Ovary (tissue), 7 donors: ENCODE measurements at regions not wholly inside any gene's neighbourhood (a gene's known extent, or its start where the extent isn't known, plus 50 kb on each side); places are given as distances from the start of the nearest gene placed in this dataset.

ENCODE experiments used
- DNase-seq, 5 donors: peaks; one replicate each; pipeline ENCODE4 v3.0.0-alpha.2; 2019 to 2020
- H3K27ac ChIP-seq, 2 donors: fragments of 200-600 bp; one replicate each; pipeline versions ENCODE4 v1.5.1 to v1.8.0; 2019 to 2022
- H3K27me3 ChIP-seq: fragments of 200-600 bp; one replicate; pipeline ENCODE4 v1.8.0; 2022
- H3K36me3 ChIP-seq: fragments of 200-600 bp; sonication (generic); one replicate; pipeline ENCODE4 v1.5.1; 2019
- H3K4me1 ChIP-seq: one replicate; pipeline ENCODE4 v1.8.1; 2013; ENCODE audit warnings: mild to moderate bottlenecking, moderate library complexity; ENCODE audit not compliant: insufficient read depth
- H3K4me3 ChIP-seq: fragments of 200-600 bp; sonication (generic); one replicate; pipeline ENCODE4 v1.5.1; 2017
- H3K9me3 ChIP-seq, 2 donors: fragments of 200-600 bp in 1 of 2; sonication (generic) in 1 of 2; one replicate each; pipeline versions ENCODE4 v1.5.1 to v1.8.1; 2013 to 2019; ENCODE audit warnings: mild to moderate bottlenecking in 1 of 2, moderate library complexity in 1 of 2
- EP300 ChIP-seq: sonication (generic); formaldehyde crosslinking; IDR thresholded peaks from one replicate; pipeline ENCODE4 v1.6.1; 2017; ENCODE audit warnings: antibody characterized with exemption
- POLR2A ChIP-seq: fragments of 450-650 bp; IDR thresholded peaks from one replicate; pipeline ENCODE4 v1.6.1; 2017; ENCODE audit warnings: antibody characterized with exemption, mild to moderate bottlenecking, moderate library complexity
- WGBS, 3 donors: extraction: QIAGEN DNeasy Blood & Tissue Kit in 1 of 3; methylation state at CpG; one replicate each; pipeline versions ENCODE4 v1.1.5 to v1.1.7; 2013 to 2017; 5-methylcytosine and 5-hydroxymethylcytosine counted together
- intact Hi-C, 4 donors: fragments of 100-400 bp; cut with DNase I; formaldehyde crosslinking; loops; one replicate each; pipeline versions ENCODE4 v1.11.0 to v1.15.1; 2022 to 2023
- TF ChIP-seq, protein P1 (sequence below), 3 donors: fragments of 450-650 bp in 2 of 3; fragments of 200-600 bp in 1 of 3; IDR thresholded peaks; one replicate each; pipeline versions ENCODE4 v1.5.1 to v1.8.0; 2016 to 2022; ENCODE audit warnings: antibody characterized with exemption in 3 of 3, mild to moderate bottlenecking in 1 of 3
- donor health status: DM: no; HTN: no; CAD: no; lungs with moderate emphysema.
- donor health status: DM: no; HTN: no; CAD: no.
- donor health status: Bipolar disorder and iron deficiency.
- donor health status: DM: no; HTN: no; CAD: no.
- donor health status: DM: yes; HTN: yes; CAD: no.

DNA sequence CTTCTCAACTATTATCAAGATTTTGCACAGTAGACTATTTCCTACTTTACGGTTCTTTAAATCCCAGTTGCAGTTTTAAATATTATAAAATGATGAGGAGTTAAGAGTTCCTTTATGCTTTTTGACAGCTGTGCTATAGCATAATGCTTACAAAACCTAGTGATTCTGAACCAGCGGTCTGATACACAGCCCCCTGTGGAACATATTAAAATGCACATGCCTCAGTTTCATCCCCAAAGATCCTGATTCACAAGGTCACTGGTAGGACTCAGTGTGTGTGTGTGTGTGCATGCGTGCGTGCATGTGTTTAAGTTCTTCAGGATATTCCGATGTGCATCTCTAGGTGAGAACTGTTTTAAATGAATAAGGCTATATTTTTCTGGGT lies 330.1 kb upstream of the TPM1 start:
- no peak overlapping the region for H3K4me3 ChIP-seq
- H3K27me3 ChIP-seq, result no peaks in the 10 kb centered on the region
- intact Hi-C loops, result no loop called here
- no peak overlapping the region for H3K27ac ChIP-seq
- H3K36me3 ChIP-seq, result no peaks in the 10 kb centered on the region
- no peaks in the 10 kb centered on the region for H3K4me1 ChIP-seq
- 77 to 78% (median 77%) methylated on average over 5 of the region's 5 CpGs for WGBS, 3 donors
- no peak for DNase-seq
- H3K9me3 ChIP-seq, result no peaks in the 10 kb centered on the region
- TF ChIP-seq, protein P1, sequence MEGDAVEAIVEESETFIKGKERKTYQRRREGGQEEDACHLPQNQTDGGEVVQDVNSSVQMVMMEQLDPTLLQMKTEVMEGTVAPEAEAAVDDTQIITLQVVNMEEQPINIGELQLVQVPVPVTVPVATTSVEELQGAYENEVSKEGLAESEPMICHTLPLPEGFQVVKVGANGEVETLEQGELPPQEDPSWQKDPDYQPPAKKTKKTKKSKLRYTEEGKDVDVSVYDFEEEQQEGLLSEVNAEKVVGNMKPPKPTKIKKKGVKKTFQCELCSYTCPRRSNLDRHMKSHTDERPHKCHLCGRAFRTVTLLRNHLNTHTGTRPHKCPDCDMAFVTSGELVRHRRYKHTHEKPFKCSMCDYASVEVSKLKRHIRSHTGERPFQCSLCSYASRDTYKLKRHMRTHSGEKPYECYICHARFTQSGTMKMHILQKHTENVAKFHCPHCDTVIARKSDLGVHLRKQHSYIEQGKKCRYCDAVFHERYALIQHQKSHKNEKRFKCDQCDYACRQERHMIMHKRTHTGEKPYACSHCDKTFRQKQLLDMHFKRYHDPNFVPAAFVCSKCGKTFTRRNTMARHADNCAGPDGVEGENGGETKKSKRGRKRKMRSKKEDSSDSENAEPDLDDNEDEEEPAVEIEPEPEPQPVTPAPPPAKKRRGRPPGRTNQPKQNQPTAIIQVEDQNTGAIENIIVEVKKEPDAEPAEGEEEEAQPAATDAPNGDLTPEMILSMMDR (IDR thresholded peaks at IDR 0.05), result no peak
- no peak for TF ChIP-seq POLR2A
- no peak for TF ChIP-seq EP300

DNA sequence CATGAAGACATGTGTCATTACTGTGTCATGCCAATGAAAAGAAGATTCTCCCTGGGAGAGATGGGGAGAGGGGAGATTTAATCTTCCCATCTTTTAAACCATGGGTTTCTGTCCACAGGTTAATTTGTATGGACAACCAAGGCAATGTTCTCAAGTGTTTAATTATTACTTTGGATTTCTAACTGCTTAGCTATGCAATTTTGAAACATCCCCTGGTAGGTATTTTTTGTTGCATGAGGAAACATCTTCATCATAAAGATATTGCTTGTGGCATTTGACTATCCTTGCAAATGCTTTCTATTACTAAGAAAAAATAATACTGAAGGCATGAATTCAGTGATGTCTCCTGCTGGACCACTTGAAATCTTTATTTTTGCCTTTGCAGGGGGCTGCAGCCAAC lies 326.6 kb upstream of the TPM1 start:
- Histone ChIP-seq H3K36me3 (no peaks in the 10 kb centered on the region), H3K27ac (no peak overlapping the region), H3K4me3 (no peak overlapping the region), H3K4me1 (no peaks in the 10 kb centered on the region), H3K27me3 (no peaks in the 10 kb centered on the region), H3K9me3 (no peaks in the 10 kb centered on the region)
- no peak for DNase-seq
- intact Hi-C loops, result no loop called here
- TF ChIP-seq EP300 (no peak), POLR2A (no peak)
- TF ChIP-seq, protein P1 (IDR thresholded peaks at IDR 0.05), result no peak

- no peak overlapping the region for H3K4me3 ChIP-seq
- H3K27ac ChIP-seq, result no peak overlapping the region
- no peaks in the 10 kb centered on the region for H3K4me1 ChIP-seq
- no peak for DNase-seq
- TF ChIP-seq, protein P1 (IDR thresholded peaks at IDR 0.05), result no peak
- TF ChIP-seq EP300 (no peak), POLR2A (no peak)
- no peaks in the 10 kb centered on the region for H3K36me3 ChIP-seq
- no peaks in the 10 kb centered on the region for H3K9me3 ChIP-seq
- no peaks in the 10 kb centered on the region for H3K27me3 ChIP-seq
- WGBS, 3 donors, result 91 to 96% (median 93%) methylated on average over 6 of the region's 6 CpGs
- intact Hi-C loops, result no loop called here
These were observed 325.1 kb upstream of the TPM1 start for GRCh38 chr15:62717496-62717895.

- TF ChIP-seq, protein P1 (IDR thresholded peaks at IDR 0.05), result no peak
- TF ChIP-seq POLR2A (no peak), EP300 (no peak)
- H3K27ac ChIP-seq, result no peak overlapping the region
- WGBS, 3 donors, result 95 to 98% (median 95%) methylated on average over 5 of the region's 5 CpGs
These were observed 323.2 kb upstream of the TPM1 start for GRCh38 chr15:62719316-62719715.

DNA sequence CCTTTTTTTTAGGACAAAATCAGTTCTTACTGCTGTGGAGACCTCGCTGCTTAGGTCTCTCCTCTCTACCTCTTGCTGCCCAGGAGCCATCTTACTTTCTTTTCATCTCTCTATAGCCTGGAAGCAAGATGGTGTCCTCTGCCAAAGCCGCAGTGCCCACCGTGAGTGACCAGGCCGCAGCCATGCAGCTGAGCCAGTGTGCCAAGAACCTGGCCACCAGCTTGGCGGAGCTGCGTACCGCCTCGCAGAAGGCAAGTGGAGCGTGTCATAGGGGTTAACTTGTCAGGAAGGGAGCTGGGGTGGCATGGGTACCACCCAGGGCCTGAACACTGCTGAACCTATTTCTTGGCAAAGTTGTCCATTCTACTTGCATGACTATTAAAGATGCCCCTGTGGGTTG lies 320.3 kb upstream of the TPM1 start:
- no peaks in the 10 kb centered on the region for H3K36me3 ChIP-seq
- DNase-seq, result no peak
- no peak overlapping the region for H3K4me3 ChIP-seq
- H3K27ac ChIP-seq, result no peak overlapping the region
- TF ChIP-seq, protein P1 (IDR thresholded peaks at IDR 0.05), result no peak
- TF ChIP-seq EP300 (no peak), POLR2A (no peak)
- H3K4me1 ChIP-seq, result no peaks in the 10 kb centered on the region
- no peaks in the 10 kb centered on the region for H3K9me3 ChIP-seq
- WGBS, 3 donors, result 98% methylated on average over 9 of the region's 9 CpGs
- intact Hi-C loops, result no loop called here
- H3K27me3 ChIP-seq, result no peaks in the 10 kb centered on the region

More at GRCh38 chr15:62719316-62719715, 323.2 kb upstream of the TPM1 start:
- Histone ChIP-seq H3K4me3 (no peak overlapping the region), H3K36me3 (no peaks in the 10 kb centered on the region), H3K27me3 (no peaks in the 10 kb centered on the region), H3K4me1 (no peaks in the 10 kb centered on the region), H3K9me3 (no peaks in the 10 kb centered on the region)
- intact Hi-C loops, result no loop called here
- DNase-seq, result no peak
